Endothelial cell of umbilical vein (primary cell): ENCODE measurements at regions not wholly inside any gene's neighbourhood (a gene's known extent, or its start where the extent isn't known, plus 50 kb on each side); places are given as distances from the start of the nearest gene placed in this dataset.

ENCODE experiments used
- BruUV-seq: library from RNA; stranded (reverse); fragments of 400-500 nt; replicated peaks from 2 replicates; lab custom pipeline; 2021; lab: Mats Ljungman, UMichigan
- CTCF ChIA-PET: fragments of 300-600, 350-600 bp; sonication (Branson Sonifier 250); formaldehyde crosslinking; loops from one replicate; lab custom pipeline; 2021; ENCODE audit warnings: antibody characterized with exemption, inconsistent platforms; lab: Charles Lee
- POLR2A ChIA-PET: fragments of 300-600, 350-600 bp; sonication (Branson Sonifier 250); formaldehyde crosslinking; loops from one replicate; lab custom pipeline; 2021; ENCODE audit warnings: antibody characterized with exemption, inconsistent platforms; lab: Charles Lee
- DNase-seq: peaks from one replicate; pipeline ENCODE4 v3.0.0-alpha.2; 2011; ENCODE audit warnings: low read depth, low spot score
- FAIRE-seq: peaks from 2 replicates; lab custom pipeline; 2011; peaks lifted over from hg19 to GRCh38; lab: Jason Lieb, UNC
- H2AFZ ChIP-seq: 2 replicates; pipeline ENCODE4 v1.6.0; 2012; ENCODE audit warnings: low read depth, low read length, control low read depth, inconsistent platforms
- H3K27ac ChIP-seq: 2 replicates; pipeline ENCODE4 v1.5.1; 2011; ENCODE audit warnings: low read depth, mild to moderate bottlenecking, control low read depth, low read length, moderate library complexity; ENCODE audit not compliant: insufficient read depth
- H3K27me3 ChIP-seq, 2 experiments: 2 replicates each; pipeline versions ENCODE4 v1.6.0 to v1.6.1; 2011; ENCODE audit warnings: low read length in 2 of 2, mixed read lengths in 1 of 2; ENCODE audit not compliant: control insufficient read depth in 2 of 2, insufficient read depth in 2 of 2
- H3K36me3 ChIP-seq, 2 experiments: 2 replicates in 1 of 2; 3 replicates in 1 of 2; pipeline ENCODE4 v1.5.1; 2011; ENCODE audit warnings: low read length in 2 of 2, mild to moderate bottlenecking in 1 of 2, moderate library complexity in 1 of 2; ENCODE audit not compliant: control insufficient read depth in 2 of 2, insufficient read depth in 2 of 2; ENCODE audit errors: extremely low read depth in 1 of 2
- H3K4me1 ChIP-seq: 3 replicates; pipeline ENCODE4 v1.5.1; 2011; ENCODE audit warnings: mild to moderate bottlenecking, low read length; ENCODE audit not compliant: control insufficient read depth, insufficient read depth; ENCODE audit errors: extremely low read depth
- H3K4me2 ChIP-seq: 2 replicates; pipeline ENCODE4 v1.6.1; 2011; ENCODE audit warnings: low read length, control low read depth, mixed read lengths; ENCODE audit not compliant: insufficient read depth
- H3K4me3 ChIP-seq, 3 experiments: fragments of 200-600 bp in 1 of 3; sonication (generic), shearing (Covaris generic) in 1 of 3; replicated peaks in 1 of 3; 2 replicates each; pipeline ENCODE4 v1.5.1; 2011 to 2016; ENCODE audit warnings: control low read depth in 3 of 3, low read length in 3 of 3, mild to moderate bottlenecking in 2 of 3, inconsistent platforms in 1 of 3, low read depth in 1 of 3, moderate library complexity in 1 of 3; ENCODE audit not compliant: insufficient read depth in 1 of 3
- H3K79me2 ChIP-seq: 2 replicates; pipeline ENCODE4 v1.6.0; 2012; ENCODE audit warnings: low read length, inconsistent platforms; ENCODE audit not compliant: control insufficient read depth, insufficient read depth
- H3K9ac ChIP-seq: replicated peaks from 2 replicates; pipeline ENCODE3; 2011; ENCODE audit warnings: low read length, control low read depth; ENCODE audit not compliant: insufficient read depth; ENCODE audit errors: extremely low read depth
- H3K9me1 ChIP-seq: replicated peaks from 3 replicates; pipeline ENCODE4 v1.6.0; 2011; ENCODE audit warnings: mild to moderate bottlenecking, low read length; ENCODE audit not compliant: control insufficient read depth, insufficient read depth; ENCODE audit errors: extremely low read depth
- H3K9me3 ChIP-seq: replicated peaks from 2 replicates; pipeline ENCODE4 v1.5.1; 2012; ENCODE audit warnings: low read length, inconsistent platforms; ENCODE audit not compliant: control insufficient read depth, insufficient read depth
- H4K20me1 ChIP-seq: replicated peaks from 2 replicates; pipeline ENCODE3; 2011; ENCODE audit warnings: mild to moderate bottlenecking, low read length; ENCODE audit not compliant: control insufficient read depth, insufficient read depth; ENCODE audit errors: extremely low read depth
- EZH2 ChIP-seq: IDR thresholded peaks from 2 replicates; pipeline ENCODE4 v1.6.1; 2012; ENCODE audit warnings: borderline replicate concordance, low read depth, mild to moderate bottlenecking, moderate library complexity, low read length, inconsistent platforms; ENCODE audit not compliant: severe bottlenecking
- FOS ChIP-seq: IDR thresholded peaks from 2 replicates; pipeline ENCODE4 v1.6.1; 2011; ENCODE audit warnings: mild to moderate bottlenecking, low read length, moderate library complexity, borderline replicate concordance; ENCODE audit not compliant: insufficient read depth
- GATA2 ChIP-seq: IDR thresholded peaks from 2 replicates; pipeline ENCODE4 v1.7.0; 2011; ENCODE audit warnings: low read depth, mild to moderate bottlenecking, moderate library complexity, mixed read lengths, low read length; ENCODE audit not compliant: insufficient read length, insufficient read depth
- JUN ChIP-seq: IDR thresholded peaks from 2 replicates; pipeline ENCODE4 v1.6.1; 2011; ENCODE audit warnings: borderline replicate concordance, low read depth; ENCODE audit not compliant: insufficient read length, insufficient read depth
- MAX ChIP-seq: IDR thresholded peaks from 2 replicates; pipeline ENCODE4 v1.6.1; 2011; ENCODE audit not compliant: insufficient read depth, insufficient read length
- MYC ChIP-seq: IDR thresholded peaks from one replicate; pipeline ENCODE4 v1.6.1; 2011; ENCODE audit warnings: mild to moderate bottlenecking, low read depth, low read length
- POLR2A ChIP-seq: IDR thresholded peaks from 2 replicates; pipeline ENCODE4 v1.6.1; 2012; ENCODE audit warnings: low read depth, mild to moderate bottlenecking, control low read depth, low read length
- POLR2AphosphoS5 ChIP-seq: IDR thresholded peaks from 2 replicates; pipeline ENCODE4 v1.6.1; 2012; ENCODE audit warnings: low read depth, mild to moderate bottlenecking, control low read depth, low read length, moderate library complexity; ENCODE audit not compliant: insufficient read depth
- dilution Hi-C: fragments of 300-500 bp; cut with MboI; formaldehyde crosslinking; loops from one replicate; pipeline ENCODE4 v1.15.0; 2019; ENCODE audit warnings: low sequenced_read_pairs; ENCODE audit not compliant: extremely low pct_ligation_motif_present
- intact Hi-C: fragments of 100-400 bp; cut with micrococcal nuclease; formaldehyde crosslinking; loops from one replicate; pipeline ENCODE4 v1.10.0; 2022
- TF ChIP-seq, protein P1 (sequence below), 2 donors: IDR thresholded peaks; 1 replicate in 1 of 2; 2 replicates in 1 of 2; pipeline ENCODE4 v1.5.1; 2011; ENCODE audit warnings: low read length in 2 of 2, mild to moderate bottlenecking in 2 of 2, moderate library complexity in 2 of 2, control low read depth in 1 of 2, inconsistent platforms in 1 of 2, low read depth in 1 of 2; ENCODE audit not compliant: insufficient read depth in 1 of 2; ENCODE audit errors: extremely low read depth in 1 of 2

- no peak for TF ChIP-seq JUN
- TF ChIP-seq, protein P1, sequence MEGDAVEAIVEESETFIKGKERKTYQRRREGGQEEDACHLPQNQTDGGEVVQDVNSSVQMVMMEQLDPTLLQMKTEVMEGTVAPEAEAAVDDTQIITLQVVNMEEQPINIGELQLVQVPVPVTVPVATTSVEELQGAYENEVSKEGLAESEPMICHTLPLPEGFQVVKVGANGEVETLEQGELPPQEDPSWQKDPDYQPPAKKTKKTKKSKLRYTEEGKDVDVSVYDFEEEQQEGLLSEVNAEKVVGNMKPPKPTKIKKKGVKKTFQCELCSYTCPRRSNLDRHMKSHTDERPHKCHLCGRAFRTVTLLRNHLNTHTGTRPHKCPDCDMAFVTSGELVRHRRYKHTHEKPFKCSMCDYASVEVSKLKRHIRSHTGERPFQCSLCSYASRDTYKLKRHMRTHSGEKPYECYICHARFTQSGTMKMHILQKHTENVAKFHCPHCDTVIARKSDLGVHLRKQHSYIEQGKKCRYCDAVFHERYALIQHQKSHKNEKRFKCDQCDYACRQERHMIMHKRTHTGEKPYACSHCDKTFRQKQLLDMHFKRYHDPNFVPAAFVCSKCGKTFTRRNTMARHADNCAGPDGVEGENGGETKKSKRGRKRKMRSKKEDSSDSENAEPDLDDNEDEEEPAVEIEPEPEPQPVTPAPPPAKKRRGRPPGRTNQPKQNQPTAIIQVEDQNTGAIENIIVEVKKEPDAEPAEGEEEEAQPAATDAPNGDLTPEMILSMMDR (IDR thresholded peaks at IDR 0.05; ENCODE audit: extremely low read depth in 1 of 2, insufficient read depth in 1 of 2, low read depth in 1 of 2, low read length in 2 of 2), result no peak
- TF ChIP-seq POLR2AphosphoS5, result no peak
- no peak for TF ChIP-seq FOS
- TF ChIP-seq EZH2, result no peak
- Histone ChIP-seq H3K27ac (no peak overlapping the region), H3K27me3 (no peaks in the 10 kb centered on the region), H3K4me2 (no peak overlapping the region), H3K9me3 (no peaks in the 10 kb centered on the region), H3K4me3 (no peak overlapping the region), H3K79me2 (no peaks in the 10 kb centered on the region), H2AFZ (no peak overlapping the region), H3K4me1 (no peaks in the 10 kb centered on the region), H3K9me1 (no peaks in the 10 kb centered on the region), H4K20me1 (no peaks in the 10 kb centered on the region), H3K36me3 (no peaks in the 10 kb centered on the region), H3K9ac (no peak overlapping the region)
- BruUV-seq, result no TSS peak
- dilution Hi-C loops (no loop called here), intact Hi-C loops (no loop called here)
- no peak for FAIRE-seq
- DNase-seq, result no peak
- ChIA-PET CTCF (no interaction called here), POLR2A (no interaction called here)
These were observed 135.8 kb upstream of the GPC1 start for GRCh38 chr2:240299710-240300068.

GRCh38 chr2:240300261-240300821 is 135.1 kb upstream of the GPC1 start:
- CTCF ChIA-PET, result no interaction called here
- no peaks in the 10 kb centered on the region for H3K27me3 ChIP-seq
- FAIRE-seq, result no peak

More at GRCh38 chr2:240300261-240300821, 135.1 kb upstream of the GPC1 start:
- Histone ChIP-seq H3K79me2 (no peaks in the 10 kb centered on the region), H4K20me1 (no peaks in the 10 kb centered on the region), H3K9me3 (no peaks in the 10 kb centered on the region), H2AFZ (no peak overlapping the region), H3K9ac (no peak overlapping the region), H3K4me1 (no peaks in the 10 kb centered on the region), H3K4me3 (no peak overlapping the region), H3K36me3 (no peaks in the 10 kb centered on the region), H3K27ac (no peak overlapping the region), H3K4me2 (no peak overlapping the region), H3K9me1 (no peaks in the 10 kb centered on the region)
- POLR2A ChIA-PET, result no interaction called here
- intact Hi-C loops, result no loop called here
- DNase-seq, result no peak
- TF ChIP-seq POLR2AphosphoS5 (no peak), MYC (no peak), MAX (no peak), EZH2 (no peak), FOS (no peak), POLR2A (no peak), GATA2 (no peak), JUN (no peak)
- TF ChIP-seq, protein P1 (IDR thresholded peaks at IDR 0.05; ENCODE audit: extremely low read depth in 1 of 2, insufficient read depth in 1 of 2, low read depth in 1 of 2, low read length in 2 of 2), result no peak
- BruUV-seq, result no TSS peak
- dilution Hi-C loops, result no loop called here
